ENCODE measurements at regions not wholly inside any gene's neighbourhood (a gene's known extent, or its start where the extent isn't known, plus 50 kb on each side); places are given as distances from the start of the nearest gene placed in this dataset.

- Mint-ChIP-seq H3K36me3 (no peaks in the 10 kb centered on the region), H3K4me3 (no peak overlapping the region), H3K27ac (no peak overlapping the region), H3K27me3 (no peaks in the 10 kb centered on the region), H3K9me3 (peaks cover 3% of the 10 kb centered on the region), H3K4me1 (peaks cover 2% of the 10 kb centered on the region)
- POLR2A ChIA-PET, result no interaction called here
- no peak for ATAC-seq (ENCODE audit: low read depth)
- no peak for DNase-seq
Measured at GRCh38 chr5:82812575-82812974, 264.6 kb downstream of the TMEM167A start.

GRCh38 chr5:82811490-82811889, 265.7 kb downstream of the TMEM167A start:
- H3K9me3 Mint-ChIP-seq, result peaks cover 3% of the 10 kb centered on the region
- POLR2A ChIA-PET, result no interaction called here
- H3K4me3 Mint-ChIP-seq, result no peak overlapping the region
- DNase-seq (no peak), ATAC-seq (ENCODE audit: low read depth) (no peak)
- no peaks in the 10 kb centered on the region for H3K27me3 Mint-ChIP-seq
- H3K27ac Mint-ChIP-seq, result no peak overlapping the region
- H3K36me3 Mint-ChIP-seq, result no peaks in the 10 kb centered on the region
- H3K4me1 Mint-ChIP-seq, result peaks cover 2% of the 10 kb centered on the region

GRCh38 chr5:82809420-82810143, 267.6 kb downstream of the TMEM167A start:
- no peaks in the 10 kb centered on the region for H3K36me3 Mint-ChIP-seq
- DNase-seq (no peak), ATAC-seq (ENCODE audit: low read depth) (no peak)
- peaks cover 2% of the 10 kb centered on the region for H3K9me3 Mint-ChIP-seq
- no peaks in the 10 kb centered on the region for H3K27me3 Mint-ChIP-seq
- peaks cover 2% of the 10 kb centered on the region for H3K4me1 Mint-ChIP-seq
- H3K4me3 Mint-ChIP-seq, result no peak overlapping the region
- H3K27ac Mint-ChIP-seq, result no peak overlapping the region
- POLR2A ChIA-PET, result no interaction called here

- no peak overlapping the region for H3K4me3 Mint-ChIP-seq
- ATAC-seq (ENCODE audit: low read depth) (no peak), DNase-seq (no peak)
- peaks cover 2% of the 10 kb centered on the region for H3K4me1 Mint-ChIP-seq
- H3K27ac Mint-ChIP-seq, result no peak overlapping the region
- peaks cover 2% of the 10 kb centered on the region for H3K9me3 Mint-ChIP-seq
- H3K27me3 Mint-ChIP-seq, result no peaks in the 10 kb centered on the region
- no peaks in the 10 kb centered on the region for H3K36me3 Mint-ChIP-seq
- POLR2A ChIA-PET, result no interaction called here
Measured at GRCh38 chr5:82808960-82809359, 268.2 kb downstream of the TMEM167A start.

GRCh38 chr5:82807021-82807420, 270.2 kb downstream of the TMEM167A start:
- no peaks in the 10 kb centered on the region for H3K27me3 Mint-ChIP-seq
- no peaks in the 10 kb centered on the region for H3K36me3 Mint-ChIP-seq
- no peaks in the 10 kb centered on the region for H3K4me1 Mint-ChIP-seq
- H3K4me3 Mint-ChIP-seq, result no peak overlapping the region
- H3K9me3 Mint-ChIP-seq, result peaks cover 2% of the 10 kb centered on the region
- ATAC-seq (ENCODE audit: low read depth) (no peak), DNase-seq (no peak)
- H3K27ac Mint-ChIP-seq, result no peak overlapping the region
- POLR2A ChIA-PET, result no interaction called here

- Mint-ChIP-seq H3K27ac (no peak overlapping the region), H3K4me1 (no peaks in the 10 kb centered on the region), H3K27me3 (no peaks in the 10 kb centered on the region), H3K36me3 (no peaks in the 10 kb centered on the region), H3K4me3 (no peak overlapping the region), H3K9me3 (peaks cover 2% of the 10 kb centered on the region)
- DNase-seq (no peak), ATAC-seq (ENCODE audit: low read depth) (no peak)
- POLR2A ChIA-PET, result no interaction called here
Measured at GRCh38 chr5:82806513-82806912, 270.7 kb downstream of the TMEM167A start.

GRCh38 chr5:82804155-82804690, 273.0 kb downstream of the TMEM167A start:
- H3K27ac Mint-ChIP-seq, result no peak overlapping the region
- H3K9me3 Mint-ChIP-seq, result peaks cover 6% of the 10 kb centered on the region
- POLR2A ChIA-PET, result no interaction called here
- H3K36me3 Mint-ChIP-seq, result no peaks in the 10 kb centered on the region
- DNase-seq (no peak), ATAC-seq (ENCODE audit: low read depth) (no peak)
- no peak overlapping the region for H3K4me3 Mint-ChIP-seq
- peaks cover 2% of the 10 kb centered on the region for H3K4me1 Mint-ChIP-seq
- H3K27me3 Mint-ChIP-seq, result peaks cover 5% of the 10 kb centered on the region

- Mint-ChIP-seq H3K27ac (no peak overlapping the region), H3K4me1 (peaks cover 2% of the 10 kb centered on the region), H3K36me3 (no peaks in the 10 kb centered on the region), H3K4me3 (no peak overlapping the region), H3K9me3 (peaks cover 6% of the 10 kb centered on the region), H3K27me3 (peaks cover 5% of the 10 kb centered on the region)
- ATAC-seq (ENCODE audit: low read depth) (no peak), DNase-seq (no peak)
- POLR2A ChIA-PET, result no interaction called here
Measured at GRCh38 chr5:82802954-82803353, 274.2 kb downstream of the TMEM167A start.

GRCh38 chr5:82800826-82801225, 276.4 kb downstream of the TMEM167A start:
- Mint-ChIP-seq H3K9me3 (peaks cover 6% of the 10 kb centered on the region), H3K27me3 (peaks cover 10% of the 10 kb centered on the region), H3K4me1 (peaks cover 2% of the 10 kb centered on the region), H3K4me3 (no peak overlapping the region), H3K27ac (no peak overlapping the region), H3K36me3 (no peaks in the 10 kb centered on the region)
- ATAC-seq (ENCODE audit: low read depth) (no peak), DNase-seq (no peak)
- POLR2A ChIA-PET, result no interaction called here

- ATAC-seq (ENCODE audit: low read depth), result no peak
- Mint-ChIP-seq H3K27ac (no peak overlapping the region), H3K4me3 (no peak overlapping the region), H3K9me3 (peaks cover 6% of the 10 kb centered on the region), H3K27me3 (peaks cover 11% of the 10 kb centered on the region), H3K4me1 (peaks cover 2% of the 10 kb centered on the region), H3K36me3 (no peaks in the 10 kb centered on the region)
- no peak for DNase-seq
- POLR2A ChIA-PET, result no interaction called here
Measured at GRCh38 chr5:82799361-82800077, 277.7 kb downstream of the TMEM167A start.

- Mint-ChIP-seq H3K27me3 (peaks cover 11% of the 10 kb centered on the region), H3K4me1 (peaks cover 3% of the 10 kb centered on the region), H3K9me3 (peaks cover 8% of the 10 kb centered on the region), H3K27ac (no peak overlapping the region), H3K36me3 (peaks cover 2% of the 10 kb centered on the region), H3K4me3 (no peak overlapping the region)
- DNase-seq (no peak), ATAC-seq (ENCODE audit: low read depth) (no peak)
- POLR2A ChIA-PET, result no interaction called here
Measured at GRCh38 chr5:82798676-82799075, 278.5 kb downstream of the TMEM167A start.

GRCh38 chr5:82796643-82797416, 280.4 kb downstream of the TMEM167A start:
- Mint-ChIP-seq H3K27me3 (peaks cover 11% of the 10 kb centered on the region), H3K27ac (no peak overlapping the region), H3K9me3 (peaks cover 11% of the 10 kb centered on the region), H3K4me1 (peaks cover 3% of the 10 kb centered on the region), H3K36me3 (peaks cover 4% of the 10 kb centered on the region), H3K4me3 (no peak overlapping the region)
- DNase-seq (no peak), ATAC-seq (ENCODE audit: low read depth) (no peak)
- POLR2A ChIA-PET, result no interaction called here

GRCh38 chr5:82794876-82795275, 282.3 kb downstream of the TMEM167A start:
- POLR2A ChIA-PET, result no interaction called here
- H3K27me3 Mint-ChIP-seq, result peaks cover 6% of the 10 kb centered on the region
- H3K36me3 Mint-ChIP-seq, result peaks cover 4% of the 10 kb centered on the region
- H3K4me3 Mint-ChIP-seq, result no peak overlapping the region
- peaks cover 6% of the 10 kb centered on the region for H3K9me3 Mint-ChIP-seq
- DNase-seq (no peak), ATAC-seq (ENCODE audit: low read depth) (no peak)
- H3K27ac Mint-ChIP-seq, result no peak overlapping the region
- peaks cover 1% of the 10 kb centered on the region for H3K4me1 Mint-ChIP-seq
